ENCODE measurements at regions not wholly inside any gene's neighbourhood (a gene's known extent, or its start where the extent isn't known, plus 50 kb on each side); places are given as distances from the start of the nearest gene placed in this dataset.

DNA sequence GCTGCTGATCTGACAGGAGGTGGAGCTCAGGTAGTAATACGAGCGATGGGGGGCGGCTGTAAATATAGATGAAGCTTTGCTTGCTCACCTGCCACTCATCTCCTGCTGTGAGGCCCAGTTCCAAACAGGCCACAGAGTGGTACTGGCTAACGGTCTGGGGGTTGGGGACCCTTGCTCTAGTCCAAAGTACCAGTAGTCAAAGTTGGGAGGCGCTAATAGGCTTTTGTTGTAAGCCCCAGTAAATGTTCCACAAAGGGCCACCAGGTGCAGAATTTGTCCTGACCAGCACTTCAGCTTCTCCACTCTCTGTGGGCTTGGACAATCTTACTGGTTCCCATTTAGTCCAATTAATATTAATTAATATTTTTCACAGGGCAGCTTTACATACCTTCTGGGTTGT is 206.6 kb downstream of the ACTR3B start:
- H3K9ac ChIP-seq (ENCODE audit: low read length): no peak overlapping the region
- H2AFZ ChIP-seq (ENCODE audit: low read depth, low read length): no peak overlapping the region
- no peaks in the 10 kb centered on the region for H3K9me3 ChIP-seq (ENCODE audit: insufficient read depth, low read depth, low read length)
- H3K27me3 ChIP-seq (ENCODE audit: insufficient read depth, low read length): no peaks in the 10 kb centered on the region
- H4K20me1 ChIP-seq (ENCODE audit: insufficient read depth, low read length): no peaks in the 10 kb centered on the region
- H3K4me2 ChIP-seq (ENCODE audit: low read length): no peak overlapping the region
- no peaks in the 10 kb centered on the region for H3K4me1 ChIP-seq (ENCODE audit: insufficient read depth, low read length)
- Mint-ChIP-seq H3K36me3 (ENCODE audit: low read depth, unreplicated experiment) (no peaks in the 10 kb centered on the region), H3K27me3 (ENCODE audit: low read depth, unreplicated experiment) (no peaks in the 10 kb centered on the region), H3K4me1 (ENCODE audit: low read depth, unreplicated experiment) (peaks cover 10% of the 10 kb centered on the region), H3K27ac (ENCODE audit: unreplicated experiment) (no peak overlapping the region), H3K9me3 (ENCODE audit: unreplicated experiment) (peaks cover 9% of the 10 kb centered on the region), H3K4me3 (ENCODE audit: unreplicated experiment) (no peak overlapping the region)
- H3K4me3 ChIP-seq (ENCODE audit: insufficient read depth, low read depth, low read length): no peak overlapping the region
- H3K36me3 ChIP-seq (ENCODE audit: insufficient read depth, low read length): no peaks in the 10 kb centered on the region
- TF ChIP-seq EZH2 (IDR thresholded peaks at IDR 0.05; ENCODE audit: insufficient read depth, low read length): no peak
- TF ChIP-seq, protein P1, sequence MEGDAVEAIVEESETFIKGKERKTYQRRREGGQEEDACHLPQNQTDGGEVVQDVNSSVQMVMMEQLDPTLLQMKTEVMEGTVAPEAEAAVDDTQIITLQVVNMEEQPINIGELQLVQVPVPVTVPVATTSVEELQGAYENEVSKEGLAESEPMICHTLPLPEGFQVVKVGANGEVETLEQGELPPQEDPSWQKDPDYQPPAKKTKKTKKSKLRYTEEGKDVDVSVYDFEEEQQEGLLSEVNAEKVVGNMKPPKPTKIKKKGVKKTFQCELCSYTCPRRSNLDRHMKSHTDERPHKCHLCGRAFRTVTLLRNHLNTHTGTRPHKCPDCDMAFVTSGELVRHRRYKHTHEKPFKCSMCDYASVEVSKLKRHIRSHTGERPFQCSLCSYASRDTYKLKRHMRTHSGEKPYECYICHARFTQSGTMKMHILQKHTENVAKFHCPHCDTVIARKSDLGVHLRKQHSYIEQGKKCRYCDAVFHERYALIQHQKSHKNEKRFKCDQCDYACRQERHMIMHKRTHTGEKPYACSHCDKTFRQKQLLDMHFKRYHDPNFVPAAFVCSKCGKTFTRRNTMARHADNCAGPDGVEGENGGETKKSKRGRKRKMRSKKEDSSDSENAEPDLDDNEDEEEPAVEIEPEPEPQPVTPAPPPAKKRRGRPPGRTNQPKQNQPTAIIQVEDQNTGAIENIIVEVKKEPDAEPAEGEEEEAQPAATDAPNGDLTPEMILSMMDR (IDR thresholded peaks at IDR 0.05; ENCODE audit: insufficient read depth, low read depth, low read length): no peak
- FAIRE-seq: no peak
- no peak for DNase-seq (ENCODE audit: low read depth)
- H3K27ac ChIP-seq (ENCODE audit: low read depth, low read length): no peak overlapping the region
- H3K79me2 ChIP-seq (ENCODE audit: insufficient read depth, low read length): no peaks in the 10 kb centered on the region

DNA sequence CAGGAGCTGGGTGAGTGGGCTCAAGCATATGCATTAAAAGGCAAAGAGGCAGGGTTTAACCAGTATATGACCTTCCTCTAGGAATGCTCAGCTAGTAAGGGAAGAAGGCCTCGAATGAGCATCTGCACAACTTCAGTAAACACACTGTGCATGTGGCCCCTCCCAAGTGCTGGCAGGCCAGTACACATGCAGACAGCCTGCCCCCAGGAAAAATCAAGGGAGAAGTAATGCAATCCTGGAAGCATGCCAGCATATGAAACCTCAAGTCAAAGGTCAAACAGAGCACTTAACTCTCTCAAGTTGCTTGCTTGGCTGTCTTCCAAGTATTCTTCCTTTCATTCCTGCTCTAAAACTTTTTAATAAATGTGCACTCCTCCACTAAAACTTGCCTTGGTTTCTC is 208.4 kb downstream of the ACTR3B start:
- no peak for DNase-seq (ENCODE audit: low read depth)
- peaks cover 12% of the 10 kb centered on the region for H3K27me3 Mint-ChIP-seq (ENCODE audit: low read depth, unreplicated experiment)

DNA sequence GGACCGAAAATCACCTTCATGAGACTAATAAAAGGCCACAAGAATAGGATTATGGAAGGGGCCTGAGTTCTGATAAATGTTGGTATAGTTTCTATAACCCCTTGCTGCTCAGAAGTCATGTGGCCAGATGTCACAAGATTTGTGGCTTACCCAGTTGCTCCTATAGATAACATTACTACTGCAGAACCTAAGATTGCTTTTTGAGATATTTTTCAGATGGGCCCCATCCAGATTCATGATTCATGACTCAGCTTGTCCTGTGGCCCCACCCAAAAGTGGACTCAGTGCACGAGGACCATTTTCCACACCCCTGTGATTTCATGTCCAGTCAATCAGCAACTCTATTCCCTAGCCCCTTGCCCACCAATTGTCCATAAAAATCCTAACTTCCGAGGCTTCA is 209.0 kb downstream of the ACTR3B start:
- Histone ChIP-seq H4K20me1 (ENCODE audit: insufficient read depth, low read length) (no peaks in the 10 kb centered on the region), H3K9me3 (ENCODE audit: insufficient read depth, low read depth, low read length) (no peaks in the 10 kb centered on the region), H3K4me3 (ENCODE audit: insufficient read depth, low read depth, low read length) (no peak overlapping the region), H3K36me3 (ENCODE audit: insufficient read depth, low read length) (no peaks in the 10 kb centered on the region), H3K9ac (ENCODE audit: low read length) (no peak overlapping the region), H3K4me2 (ENCODE audit: low read length) (no peak overlapping the region), H3K27ac (ENCODE audit: low read depth, low read length) (no peak overlapping the region), H3K4me1 (ENCODE audit: insufficient read depth, low read length) (no peaks in the 10 kb centered on the region), H3K79me2 (ENCODE audit: insufficient read depth, low read length) (no peaks in the 10 kb centered on the region), H2AFZ (ENCODE audit: low read depth, low read length) (no peak overlapping the region), H3K27me3 (ENCODE audit: insufficient read depth, low read length) (no peaks in the 10 kb centered on the region)
- no peak for DNase-seq (ENCODE audit: low read depth)
- TF ChIP-seq, protein P1 (IDR thresholded peaks at IDR 0.05; ENCODE audit: insufficient read depth, low read depth, low read length): no peak
- TF ChIP-seq EZH2 (IDR thresholded peaks at IDR 0.05; ENCODE audit: insufficient read depth, low read length): no peak
- Mint-ChIP-seq H3K27ac (ENCODE audit: unreplicated experiment) (no peak overlapping the region), H3K27me3 (ENCODE audit: low read depth, unreplicated experiment) (peaks cover 12% of the 10 kb centered on the region), H3K9me3 (ENCODE audit: unreplicated experiment) (peaks cover 18% of the 10 kb centered on the region), H3K36me3 (ENCODE audit: low read depth, unreplicated experiment) (no peaks in the 10 kb centered on the region), H3K4me1 (ENCODE audit: low read depth, unreplicated experiment) (peaks cover 10% of the 10 kb centered on the region), H3K4me3 (ENCODE audit: unreplicated experiment) (no peak overlapping the region)
- FAIRE-seq: no peak

More for the DNA sequence above, 208.4 kb downstream of the ACTR3B start:
- no peaks in the 10 kb centered on the region for H3K79me2 ChIP-seq (ENCODE audit: insufficient read depth, low read length)
- TF ChIP-seq, protein P1 (IDR thresholded peaks at IDR 0.05; ENCODE audit: insufficient read depth, low read depth, low read length): no peak
- TF ChIP-seq EZH2 (IDR thresholded peaks at IDR 0.05; ENCODE audit: insufficient read depth, low read length): no peak
- no peak overlapping the region for H3K27ac ChIP-seq (ENCODE audit: low read depth, low read length)
- no peaks in the 10 kb centered on the region for H3K9me3 ChIP-seq (ENCODE audit: insufficient read depth, low read depth, low read length)
- peaks cover 18% of the 10 kb centered on the region for H3K9me3 Mint-ChIP-seq (ENCODE audit: unreplicated experiment)
- H4K20me1 ChIP-seq (ENCODE audit: insufficient read depth, low read length): no peaks in the 10 kb centered on the region
- no peak overlapping the region for H3K9ac ChIP-seq (ENCODE audit: low read length)
- FAIRE-seq: no peak
- no peak overlapping the region for H3K4me3 ChIP-seq (ENCODE audit: insufficient read depth, low read depth, low read length)
- H3K4me1 ChIP-seq (ENCODE audit: insufficient read depth, low read length): no peaks in the 10 kb centered on the region
- H3K36me3 Mint-ChIP-seq (ENCODE audit: low read depth, unreplicated experiment): no peaks in the 10 kb centered on the region
- no peak overlapping the region for H3K4me3 Mint-ChIP-seq (ENCODE audit: unreplicated experiment)
- H3K4me2 ChIP-seq (ENCODE audit: low read length): no peak overlapping the region
- H3K27me3 ChIP-seq (ENCODE audit: insufficient read depth, low read length): no peaks in the 10 kb centered on the region
- H3K4me1 Mint-ChIP-seq (ENCODE audit: low read depth, unreplicated experiment): peaks cover 10% of the 10 kb centered on the region
- no peak overlapping the region for H3K27ac Mint-ChIP-seq (ENCODE audit: unreplicated experiment)
- no peak overlapping the region for H2AFZ ChIP-seq (ENCODE audit: low read depth, low read length)
- H3K36me3 ChIP-seq (ENCODE audit: insufficient read depth, low read length): no peaks in the 10 kb centered on the region
